Suprapubic skin (tissue), 4 donors: ENCODE measurements at regions not wholly inside any gene's neighbourhood (a gene's known extent, or its start where the extent isn't known, plus 50 kb on each side); places are given as distances from the start of the nearest gene placed in this dataset.

Experiments used
- CTCF ChIP-seq, 2 donors: fragments of 200-600 bp in 1 of 2; fragments of 450-650 bp in 1 of 2; sonication (generic) in 1 of 2; IDR thresholded peaks; one replicate each; pipeline ENCODE4 v1.5.1; 2016 to 2019; ENCODE audit warnings: antibody characterized with exemption in 2 of 2, mild to moderate bottlenecking in 1 of 2, moderate library complexity in 1 of 2
- EP300 ChIP-seq: sonication (generic); formaldehyde crosslinking; IDR thresholded peaks from one replicate; pipeline ENCODE4 v1.6.1; 2017; ENCODE audit warnings: antibody characterized with exemption
- POLR2A ChIP-seq, 2 donors: fragments of 450-650 bp; IDR thresholded peaks; one replicate each; pipeline ENCODE4 v1.6.1; 2017; ENCODE audit warnings: antibody characterized with exemption in 2 of 2, mild to moderate bottlenecking in 2 of 2, moderate library complexity in 2 of 2
- POLR2AphosphoS5 ChIP-seq, 3 donors: sonication (generic); formaldehyde crosslinking; IDR thresholded peaks; one replicate each; pipeline ENCODE4 v1.6.1; 2017; ENCODE audit warnings: antibody characterized with exemption in 3 of 3

GRCh38 chr16:79665970-79666369, 65.4 kb upstream of the MAF start:
- TF ChIP-seq CTCF (IDR thresholded peaks at IDR 0.05) = no peak
- TF ChIP-seq POLR2A (IDR thresholded peaks at IDR 0.05) = no peak
- TF ChIP-seq EP300 = no peak
- no peak for TF ChIP-seq POLR2AphosphoS5 (IDR thresholded peaks at IDR 0.05)
